GM19467 (cell line): ENCODE measurements at regions not wholly inside any gene's neighbourhood (a gene's known extent, or its start where the extent isn't known, plus 50 kb on each side); places are given as distances from the start of the nearest gene placed in this dataset.
"Not testable (repeated sequence)": the region's sequence is repeated elsewhere in the genome, so short reads cannot be mapped to it uniquely, and the experiment has no call there.

ENCODE experiments used
- ATAC-seq: cut with Tn5 transposase; IDR thresholded peaks from one replicate; pipeline ENCODE4 v1.9.1; 2021; ENCODE audit warnings: mild to moderate bottlenecking, moderate library complexity; ENCODE audit not compliant: unreplicated experiment

- ATAC-seq, result no peak
Observed at GRCh38 chr6:128599036-128599435, 78.6 kb upstream of the PTPRK start.

GRCh38 chr6:128598571-128598970 is 78.2 kb upstream of the PTPRK start:
- no peak for ATAC-seq

GRCh38 chr6:128597956-128598355 is 77.6 kb upstream of the PTPRK start:
- ATAC-seq, result no peak

- ATAC-seq, result no peak
Observed at GRCh38 chr6:128597004-128597403, 76.6 kb upstream of the PTPRK start.

GRCh38 chr6:128595544-128595943 is 75.1 kb upstream of the PTPRK start:
- no peak for ATAC-seq

- no peak for ATAC-seq
Observed at GRCh38 chr6:128586095-128586494, 65.7 kb upstream of the PTPRK start.

- no peak for ATAC-seq
Observed at GRCh38 chr6:128580224-128581110, 60.1 kb upstream of the PTPRK start.

GRCh38 chr6:128575254-128575653 is 54.9 kb upstream of the PTPRK start:
- not testable (repeated sequence) for ATAC-seq

- ATAC-seq, result no peak
Observed at GRCh38 chr6:128574402-128574801, 54.0 kb upstream of the PTPRK start.

GRCh38 chr6:128573036-128573435 is 52.6 kb upstream of the PTPRK start:
- ATAC-seq, result no peak

- no peak for ATAC-seq
Observed at GRCh38 chr6:128572294-128572693, 51.9 kb upstream of the PTPRK start.

GRCh38 chr6:128570680-128571063 is 50.3 kb upstream of the PTPRK start:
- ATAC-seq, result no peak

GRCh38 chr6:128569732-128570679 is 49.6 kb upstream of the PTPRK start:
- no peak for ATAC-seq
